HG02885 (cell line): ENCODE measurements at regions not wholly inside any gene's neighbourhood (a gene's known extent, or its start where the extent isn't known, plus 50 kb on each side); places are given as distances from the start of the nearest gene placed in this dataset.

ENCODE experiments used
- ATAC-seq: cut with Tn5 transposase; IDR thresholded peaks from one replicate; pipeline ENCODE4 v1.9.1; 2021; ENCODE audit warnings: mild to moderate bottlenecking; ENCODE audit not compliant: unreplicated experiment, poor library complexity

GRCh38 chr4:176440698-176441097, 120.9 kb downstream of the SPCS3 start:
- ATAC-seq, result no peak

- no peak for ATAC-seq
Measured at GRCh38 chr4:176441594-176441993, 121.8 kb downstream of the SPCS3 start.

- ATAC-seq, result no peak
Measured at GRCh38 chr4:176443117-176443516, 123.4 kb downstream of the SPCS3 start.

GRCh38 chr4:176443646-176444409, 124.1 kb downstream of the SPCS3 start:
- no peak for ATAC-seq

GRCh38 chr4:176444741-176445140, 125.0 kb downstream of the SPCS3 start:
- no peak for ATAC-seq

GRCh38 chr4:176448761-176449160, 129.0 kb downstream of the SPCS3 start:
- no peak for ATAC-seq

GRCh38 chr4:176451443-176451842, 131.7 kb downstream of the SPCS3 start:
- no peak for ATAC-seq

- no peak for ATAC-seq
Measured at GRCh38 chr4:176453079-176453478, 133.3 kb downstream of the SPCS3 start.

GRCh38 chr4:176453658-176454057, 133.9 kb downstream of the SPCS3 start:
- ATAC-seq, result no peak

GRCh38 chr4:176464748-176465147, 145.0 kb downstream of the SPCS3 start:
- peak; percentile 97 for ATAC-seq

GRCh38 chr4:176467001-176467400, 147.2 kb downstream of the SPCS3 start:
- ATAC-seq, result no peak

- ATAC-seq, result no peak
Measured at GRCh38 chr4:176469546-176469945, 149.8 kb downstream of the SPCS3 start.

- ATAC-seq, result no peak
Measured at GRCh38 chr4:176470671-176471070, 150.9 kb downstream of the SPCS3 start.

GRCh38 chr4:176475067-176475466, 155.3 kb downstream of the SPCS3 start:
- no peak for ATAC-seq

- ATAC-seq, result no peak
Measured at GRCh38 chr4:176478076-176478475, 158.3 kb downstream of the SPCS3 start.

- peak; percentile 48 for ATAC-seq
Measured at GRCh38 chr4:176479767-176480166, 160.0 kb downstream of the SPCS3 start.

- no peak for ATAC-seq
Measured at GRCh38 chr4:176482972-176483371, 163.2 kb downstream of the SPCS3 start.

- ATAC-seq, result no peak
Measured at GRCh38 chr4:176484301-176484984, 164.7 kb downstream of the SPCS3 start.

- ATAC-seq, result no peak
Measured at GRCh38 chr4:176489001-176489400, 169.2 kb downstream of the SPCS3 start.

GRCh38 chr4:176492646-176493302, 173.0 kb downstream of the SPCS3 start:
- ATAC-seq, result peak; percentile 100

GRCh38 chr4:176498617-176499256, 179.0 kb downstream of the SPCS3 start:
- no peak for ATAC-seq
